ENCODE measurements at regions not wholly inside any gene's neighbourhood (a gene's known extent, or its start where the extent isn't known, plus 50 kb on each side); places are given as distances from the start of the nearest gene placed in this dataset.

DNA sequence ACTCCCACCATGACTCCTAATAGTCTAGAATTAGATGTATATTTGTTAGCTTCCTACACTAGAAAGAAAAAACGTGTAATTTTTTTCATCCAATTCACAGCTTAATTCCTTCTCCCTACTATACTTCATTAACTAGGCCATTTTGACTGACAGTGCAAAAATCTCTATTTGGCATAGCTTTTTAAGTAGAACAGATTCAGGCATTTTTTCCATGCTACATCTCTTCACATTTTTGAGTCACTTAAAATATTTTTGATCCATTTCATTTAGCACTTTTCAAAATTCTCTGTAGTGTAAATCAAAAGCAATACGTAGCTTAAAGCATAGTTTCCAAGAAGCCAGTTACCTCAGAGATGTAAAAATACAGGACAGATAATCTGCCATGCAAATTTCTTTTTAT, 391.1 kb upstream of the NPVF start:
- TF ChIP-seq, protein P1, sequence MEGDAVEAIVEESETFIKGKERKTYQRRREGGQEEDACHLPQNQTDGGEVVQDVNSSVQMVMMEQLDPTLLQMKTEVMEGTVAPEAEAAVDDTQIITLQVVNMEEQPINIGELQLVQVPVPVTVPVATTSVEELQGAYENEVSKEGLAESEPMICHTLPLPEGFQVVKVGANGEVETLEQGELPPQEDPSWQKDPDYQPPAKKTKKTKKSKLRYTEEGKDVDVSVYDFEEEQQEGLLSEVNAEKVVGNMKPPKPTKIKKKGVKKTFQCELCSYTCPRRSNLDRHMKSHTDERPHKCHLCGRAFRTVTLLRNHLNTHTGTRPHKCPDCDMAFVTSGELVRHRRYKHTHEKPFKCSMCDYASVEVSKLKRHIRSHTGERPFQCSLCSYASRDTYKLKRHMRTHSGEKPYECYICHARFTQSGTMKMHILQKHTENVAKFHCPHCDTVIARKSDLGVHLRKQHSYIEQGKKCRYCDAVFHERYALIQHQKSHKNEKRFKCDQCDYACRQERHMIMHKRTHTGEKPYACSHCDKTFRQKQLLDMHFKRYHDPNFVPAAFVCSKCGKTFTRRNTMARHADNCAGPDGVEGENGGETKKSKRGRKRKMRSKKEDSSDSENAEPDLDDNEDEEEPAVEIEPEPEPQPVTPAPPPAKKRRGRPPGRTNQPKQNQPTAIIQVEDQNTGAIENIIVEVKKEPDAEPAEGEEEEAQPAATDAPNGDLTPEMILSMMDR (IDR thresholded peaks at IDR 0.05; ENCODE audit: low read depth, low read length) = no peak

DNA sequence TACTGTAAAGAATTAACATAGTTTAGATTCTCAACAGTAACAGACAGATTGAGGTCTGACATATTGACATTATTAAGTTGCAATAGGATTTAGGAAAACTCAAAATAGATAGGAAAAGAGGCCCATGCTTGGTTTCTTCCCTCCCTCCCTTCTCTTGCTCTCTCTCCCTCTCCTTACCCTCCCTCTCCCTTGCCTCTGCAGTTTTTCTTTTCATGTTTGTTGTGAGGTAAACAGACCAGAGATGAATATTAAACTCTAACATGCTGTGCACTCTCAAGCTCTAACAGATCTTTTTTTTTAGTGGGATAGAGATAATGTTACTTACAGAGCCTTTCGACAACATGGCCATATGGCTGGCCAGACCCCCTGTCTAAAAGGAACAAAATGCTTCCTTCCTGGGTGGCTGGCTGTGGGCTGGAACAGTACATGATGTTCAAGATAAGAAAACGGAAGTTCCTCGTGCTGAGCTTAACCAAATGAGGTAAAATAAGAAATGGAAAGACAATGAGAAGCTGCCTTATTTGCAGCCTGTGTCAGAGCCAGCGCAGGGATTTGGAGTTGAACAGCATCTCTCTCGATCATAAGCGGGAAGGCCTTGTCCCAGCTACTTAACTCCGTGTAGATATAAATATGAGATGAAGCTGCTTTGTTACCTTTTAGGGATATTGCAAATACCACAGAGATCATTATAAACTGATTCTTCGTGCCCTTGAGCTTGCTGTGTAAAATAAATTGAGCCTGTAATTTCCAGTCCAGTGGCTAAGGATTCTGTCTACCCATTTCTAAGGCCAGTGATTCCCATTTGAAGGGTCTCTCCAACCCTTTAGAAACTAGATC, 391.9 kb upstream of the NPVF start:
- DNase-seq (ENCODE audit: low read depth in 2 of 2) = peak; percentile 2 to 49
- TF ChIP-seq, protein P1 (IDR thresholded peaks at IDR 0.05; ENCODE audit: low read depth, low read length) = no peak
- no peak overlapping the region for H3K4me3 ChIP-seq (replicated peaks in 1 of 2; ENCODE audit: low read depth in 2 of 2, low read length in 2 of 2)

More for the DNA sequence above, 391.1 kb upstream of the NPVF start:
- no peak for DNase-seq (ENCODE audit: low read depth in 2 of 2)
- no peak overlapping the region for H3K4me3 ChIP-seq (replicated peaks in 1 of 2; ENCODE audit: low read depth in 2 of 2, low read length in 2 of 2)

DNA sequence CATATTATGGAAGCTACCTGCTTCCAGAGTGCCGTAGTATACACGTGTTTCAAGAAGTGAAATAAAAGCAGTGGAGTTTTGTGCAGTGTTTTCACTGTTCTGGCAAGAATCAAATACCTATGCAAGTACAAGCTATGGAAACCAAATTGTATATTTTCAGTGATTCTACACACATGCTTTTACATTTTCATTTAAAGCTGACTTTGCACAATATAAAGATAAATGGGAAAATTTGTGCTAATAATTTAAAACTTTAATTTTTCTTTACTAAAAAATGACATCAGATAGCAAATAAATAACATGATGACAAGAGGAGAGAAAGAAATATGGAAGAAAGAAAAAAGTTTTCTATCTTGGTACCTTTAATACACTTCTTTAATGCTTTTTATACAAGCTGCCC, 393.7 kb upstream of the NPVF start:
- no peak overlapping the region for H3K4me3 ChIP-seq (replicated peaks in 1 of 2; ENCODE audit: low read depth in 2 of 2, low read length in 2 of 2)
- TF ChIP-seq, protein P1 (IDR thresholded peaks at IDR 0.05; ENCODE audit: low read depth, low read length) = no peak
- no peak for DNase-seq (ENCODE audit: low read depth in 2 of 2)

DNA sequence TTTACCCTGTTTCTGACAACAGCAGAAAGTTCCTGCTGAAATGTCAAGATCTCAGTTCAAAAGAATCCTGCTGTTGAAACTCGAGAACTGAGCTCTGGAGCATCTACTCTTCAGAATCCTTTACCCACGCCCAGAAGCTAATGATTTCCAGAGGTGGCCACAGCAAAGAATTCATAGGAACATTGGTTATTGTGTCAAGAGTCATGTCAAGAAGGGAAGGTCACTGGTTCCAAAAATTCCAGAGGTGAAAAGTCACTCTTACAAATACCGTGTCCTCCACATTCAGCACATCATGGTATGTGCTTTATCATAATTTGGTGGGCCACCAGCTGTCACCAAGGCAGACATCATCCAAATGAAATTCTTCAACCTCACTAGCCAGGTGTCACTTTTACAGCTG, 394.4 kb upstream of the NPVF start:
- TF ChIP-seq, protein P1 (IDR thresholded peaks at IDR 0.05; ENCODE audit: low read depth, low read length) = no peak
- H3K4me3 ChIP-seq (replicated peaks in 1 of 2; ENCODE audit: low read depth in 2 of 2, low read length in 2 of 2) = no peak overlapping the region
- no peak for DNase-seq (ENCODE audit: low read depth in 2 of 2)

DNA sequence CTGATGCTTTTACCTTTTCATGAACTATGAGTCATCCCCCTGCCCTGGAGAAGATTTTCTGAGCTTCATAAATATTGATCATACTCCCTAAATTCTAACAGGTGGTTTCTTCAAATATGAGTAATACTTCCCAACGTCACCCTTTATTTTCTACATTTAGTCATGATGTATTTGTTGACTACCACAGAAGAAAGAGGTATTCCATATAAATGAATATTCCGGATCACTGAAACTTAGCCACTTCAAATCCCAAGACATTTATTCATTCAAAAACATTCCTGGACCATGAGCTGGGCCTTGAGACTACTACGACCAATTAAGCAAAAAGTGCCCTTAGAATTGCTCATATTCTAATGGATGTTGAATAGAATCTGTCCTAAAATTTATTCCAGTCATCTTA, 395.8 kb upstream of the NPVF start:
- TF ChIP-seq, protein P1 (IDR thresholded peaks at IDR 0.05; ENCODE audit: low read depth, low read length) = no peak
- H3K4me3 ChIP-seq (replicated peaks in 1 of 2; ENCODE audit: low read depth in 2 of 2, low read length in 2 of 2) = no peak overlapping the region
- peak in 1 of 2 donors; percentile 7 for DNase-seq (ENCODE audit: low read depth in 2 of 2)

DNA sequence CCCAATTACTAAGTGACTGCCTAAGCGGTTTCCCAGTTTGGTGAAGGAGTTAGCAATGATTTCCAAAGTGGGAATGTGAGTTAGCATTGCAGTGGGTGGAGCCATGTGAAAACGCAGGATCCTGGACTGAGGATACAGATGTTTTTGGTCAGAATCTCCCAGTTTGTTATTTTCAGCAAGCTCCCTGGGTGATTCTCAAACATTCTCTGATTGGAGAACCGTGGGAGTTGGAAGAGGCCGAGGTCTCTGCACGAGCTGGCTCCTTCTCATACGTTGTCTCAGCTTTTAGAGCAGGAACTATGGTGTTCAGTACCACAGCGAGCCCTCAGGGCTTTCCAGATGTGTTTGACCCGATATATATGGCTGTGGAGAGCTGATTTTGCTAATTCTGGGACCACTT, 396.5 kb upstream of the NPVF start:
- DNase-seq (ENCODE audit: low read depth in 2 of 2) = peak in 1 of 2 donors; percentile 77
- TF ChIP-seq, protein P1 (IDR thresholded peaks at IDR 0.05; ENCODE audit: low read depth, low read length) = no peak
- H3K4me3 ChIP-seq (replicated peaks in 1 of 2; ENCODE audit: low read depth in 2 of 2, low read length in 2 of 2) = no peak overlapping the region
